HG02763 (cell line): ENCODE measurements at regions not wholly inside any gene's neighbourhood (a gene's known extent, or its start where the extent isn't known, plus 50 kb on each side); places are given as distances from the start of the nearest gene placed in this dataset.

Experiments used
- ATAC-seq: cut with Tn5 transposase; IDR thresholded peaks from one replicate; pipeline ENCODE4 v1.9.1; 2021; ENCODE audit warnings: mild to moderate bottlenecking, moderate library complexity; ENCODE audit not compliant: unreplicated experiment

DNA sequence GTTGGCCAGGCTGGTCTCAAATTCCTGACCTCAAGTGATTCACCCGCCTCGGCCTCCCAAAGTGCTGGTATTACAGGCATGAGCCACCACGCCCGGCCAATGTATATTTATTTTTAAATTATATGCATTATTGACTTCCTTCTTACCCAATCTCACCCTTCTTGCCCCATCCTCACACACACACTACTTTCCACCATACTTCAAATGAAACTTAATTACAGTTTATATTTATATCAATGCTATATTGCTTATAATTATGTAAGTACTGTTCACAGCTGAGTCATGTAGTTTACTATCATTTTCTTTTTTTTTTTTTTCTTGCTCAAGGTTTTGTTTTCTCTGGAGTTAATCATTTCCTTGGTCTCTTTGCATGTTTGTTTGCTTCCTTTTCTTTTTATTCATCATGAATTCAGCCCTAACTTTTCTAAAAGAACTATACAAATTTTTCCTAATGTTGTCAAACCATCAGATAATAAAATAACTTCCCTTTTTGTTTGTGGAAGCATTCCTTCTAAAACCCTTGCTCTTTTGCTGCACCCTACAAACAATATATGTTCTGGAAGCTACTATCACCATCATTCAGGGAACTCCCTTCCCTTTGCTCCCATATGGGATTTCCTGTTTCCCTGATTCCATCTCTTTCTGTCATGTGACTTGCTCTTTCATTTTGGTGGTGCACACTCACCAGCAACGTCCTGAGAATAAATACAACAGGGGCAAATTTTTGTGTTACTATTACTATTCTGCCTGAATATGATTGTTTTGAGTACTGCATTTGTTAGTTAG, 201.7 kb upstream of the SASH1 start:
- ATAC-seq: no peak

DNA sequence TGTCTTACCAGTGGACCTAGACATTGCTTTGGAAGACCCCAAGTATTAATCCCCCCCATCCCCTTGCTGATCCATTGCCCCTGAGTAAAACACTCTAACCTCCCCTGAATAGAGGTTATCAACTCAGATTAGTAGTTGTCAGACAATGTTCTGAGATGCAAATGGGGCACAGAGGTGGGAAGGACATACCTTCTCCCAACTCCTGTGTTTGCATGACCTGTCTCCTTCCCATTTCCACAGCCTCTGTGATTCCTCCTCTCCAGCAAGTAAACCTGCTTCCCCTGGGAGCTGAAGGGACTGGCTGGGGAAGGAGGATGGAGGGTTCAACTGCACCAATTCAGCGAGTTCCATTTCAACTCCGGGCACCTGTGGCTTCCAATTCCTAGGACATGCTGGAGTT, 199.8 kb upstream of the SASH1 start:
- ATAC-seq: no peak

DNA sequence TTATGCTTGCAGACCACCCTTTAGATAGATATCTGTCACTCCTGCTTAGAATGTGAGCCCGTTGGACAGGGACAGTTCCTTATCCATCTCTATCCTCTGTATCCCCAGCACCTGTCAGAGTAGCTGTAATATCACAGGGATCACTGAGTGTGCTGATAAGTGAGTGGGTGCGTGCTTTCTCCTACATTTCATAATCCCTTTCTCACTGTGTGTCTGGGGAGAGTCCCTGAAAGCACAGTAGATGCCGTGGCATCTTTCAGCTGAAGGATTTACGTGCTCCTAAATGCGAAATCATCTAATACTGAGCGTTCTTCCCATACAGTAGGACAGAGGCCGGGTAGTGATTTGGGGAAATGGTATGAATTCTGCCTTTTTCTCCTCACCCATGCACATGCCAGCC, 198.9 kb upstream of the SASH1 start:
- no peak for ATAC-seq

DNA sequence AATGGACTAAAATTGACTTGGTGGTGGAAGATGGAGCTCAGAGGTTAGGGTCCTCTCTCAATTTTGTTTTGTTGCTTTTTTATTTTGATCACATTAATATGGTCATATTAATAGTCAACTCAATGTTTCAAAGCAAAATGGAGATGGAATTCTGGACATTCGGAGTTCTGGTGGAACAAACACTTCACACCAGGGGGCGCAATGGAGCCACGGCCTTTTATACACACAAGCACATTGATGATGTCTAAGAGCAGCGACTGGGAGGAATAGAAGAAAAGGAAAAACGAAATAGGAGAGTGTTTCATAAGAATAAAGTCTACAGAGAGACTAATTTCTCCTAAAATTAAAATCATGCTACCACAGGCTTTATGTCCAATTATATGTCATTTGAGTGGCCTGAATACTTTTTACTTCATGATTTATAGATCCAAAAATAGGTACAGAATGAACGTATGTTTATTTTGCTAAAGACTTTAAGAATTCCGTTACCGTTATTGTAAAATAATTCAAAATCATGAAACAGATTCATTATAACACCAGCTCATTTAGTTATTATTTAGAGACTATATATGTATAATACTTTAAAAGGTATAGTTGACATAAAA, 197.6 kb upstream of the SASH1 start:
- ATAC-seq: no peak

DNA sequence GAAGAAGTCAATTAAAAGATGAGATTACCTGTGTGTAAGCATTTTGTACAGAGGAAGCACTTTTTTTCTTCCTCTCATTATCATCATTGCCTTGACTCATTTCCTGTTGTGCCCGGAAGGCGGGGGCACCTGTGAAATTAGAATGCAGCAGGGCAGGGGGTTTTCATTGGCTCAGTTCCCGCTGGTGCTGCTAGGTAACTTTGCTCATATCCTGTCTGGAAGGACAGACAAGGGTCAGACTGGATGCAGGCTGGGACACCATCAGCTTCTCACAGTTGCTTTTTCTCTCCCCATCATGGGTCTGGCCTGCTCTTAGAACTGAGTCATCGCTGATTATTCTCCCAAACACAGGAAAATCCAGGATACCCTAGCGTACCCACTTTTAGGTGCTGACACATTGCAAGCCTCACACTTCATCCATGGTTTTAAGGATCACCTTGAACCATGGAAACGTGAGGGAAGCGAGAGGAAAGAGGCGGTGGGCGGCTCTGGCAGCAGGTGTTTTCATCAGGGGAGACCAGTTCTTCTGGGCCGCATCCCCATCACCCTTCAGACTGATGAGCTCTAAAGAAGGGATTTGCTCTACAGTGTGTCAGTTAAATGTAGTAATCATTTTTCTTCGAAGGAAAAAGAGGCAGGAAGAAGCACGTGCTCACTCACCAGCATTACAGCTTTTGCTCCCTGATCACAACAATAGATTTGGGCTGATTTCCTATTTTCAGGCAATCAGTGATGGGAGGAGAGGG, 195.7 kb upstream of the SASH1 start:
- no peak for ATAC-seq

DNA sequence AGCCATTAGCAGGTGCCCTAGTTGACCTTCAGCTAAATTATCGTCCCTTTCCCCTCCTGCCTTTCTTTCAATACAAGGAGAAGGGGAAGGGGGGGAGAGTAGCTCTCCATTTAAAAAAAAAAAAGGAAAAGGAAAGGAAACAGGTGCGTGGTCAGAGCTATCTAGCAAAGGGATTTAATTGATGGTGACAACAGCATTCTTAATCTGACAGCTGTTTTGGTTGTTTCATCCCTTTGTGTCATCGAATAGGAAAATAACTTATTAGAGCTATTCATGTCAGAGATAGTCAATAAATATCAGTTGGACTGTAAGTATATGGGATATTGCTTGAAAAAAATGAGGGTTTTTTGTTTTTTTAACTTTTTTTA, 195.2 kb upstream of the SASH1 start:
- no peak for ATAC-seq

DNA sequence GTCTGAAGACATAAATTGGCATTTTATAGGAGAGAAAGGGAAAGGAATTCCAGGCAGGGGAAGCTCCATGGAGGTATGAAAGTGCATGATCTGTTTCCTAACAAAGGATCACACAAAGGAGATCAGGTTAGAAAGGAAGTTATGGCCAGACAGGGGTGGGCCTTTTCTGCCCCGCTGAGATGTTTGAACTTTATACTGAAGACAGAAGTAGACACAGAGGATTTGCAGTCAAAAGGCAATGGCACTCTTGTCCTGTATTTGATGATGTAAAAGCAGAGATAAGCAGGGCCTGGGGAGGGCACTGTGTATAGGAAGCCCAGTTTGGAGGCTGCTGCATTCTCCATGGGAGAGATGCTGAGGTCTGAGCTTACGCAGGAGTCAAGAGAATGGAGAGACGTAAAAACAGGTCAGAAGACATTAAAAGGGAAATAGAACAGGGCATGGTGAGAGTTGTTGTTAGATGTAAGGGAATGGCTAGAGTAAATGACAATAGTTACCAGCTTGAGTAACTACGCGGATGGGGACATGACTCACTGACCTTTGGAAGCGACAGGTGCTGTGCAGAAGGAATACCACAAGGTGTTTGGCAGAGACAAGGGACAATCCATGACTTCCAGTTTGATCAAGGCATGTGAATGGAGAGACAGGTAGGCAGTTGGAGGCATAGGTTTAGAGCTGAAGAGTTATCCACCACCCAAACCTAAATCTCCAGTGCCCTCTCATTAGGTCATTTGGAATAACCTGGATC, 190.6 kb upstream of the SASH1 start:
- no peak for ATAC-seq

DNA sequence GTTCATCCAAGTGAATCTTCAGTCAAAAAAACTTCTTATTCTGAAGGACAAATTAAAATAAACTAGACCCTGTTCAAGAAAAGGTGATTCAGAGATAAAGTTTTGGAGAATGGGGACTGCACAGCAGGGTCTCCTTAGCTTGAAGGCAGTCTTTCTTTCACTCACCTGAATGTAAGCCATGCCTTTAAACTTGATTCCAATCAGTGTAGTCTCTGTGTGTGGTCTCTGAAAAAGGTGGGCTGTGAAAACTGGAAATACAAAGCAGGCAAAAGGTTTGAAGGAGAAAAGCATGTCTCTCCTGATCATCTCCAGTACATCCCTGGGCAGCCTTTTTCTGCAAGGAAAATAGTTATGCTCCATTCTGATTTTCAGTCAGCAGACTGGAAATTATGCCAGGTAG, 188.0 kb upstream of the SASH1 start:
- ATAC-seq: no peak

DNA sequence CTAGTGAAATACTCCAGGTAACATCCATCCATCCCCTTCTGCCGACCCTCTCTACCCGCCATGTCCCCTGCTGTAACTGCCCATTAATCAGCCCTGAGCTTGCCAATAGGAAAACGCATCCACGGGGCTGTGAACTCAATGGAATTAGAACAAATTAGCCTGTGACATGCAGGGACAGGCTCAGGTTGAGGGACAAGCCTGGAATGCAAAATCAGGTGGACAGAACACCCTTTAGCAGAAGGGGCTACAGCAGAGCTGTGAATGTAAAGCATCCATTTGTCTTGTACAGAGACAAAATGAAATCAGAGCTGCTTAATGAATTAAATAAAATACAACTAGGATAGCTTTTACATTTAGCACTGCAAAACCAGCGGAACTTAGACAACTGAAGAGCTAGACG, 187.3 kb upstream of the SASH1 start:
- ATAC-seq: no peak

DNA sequence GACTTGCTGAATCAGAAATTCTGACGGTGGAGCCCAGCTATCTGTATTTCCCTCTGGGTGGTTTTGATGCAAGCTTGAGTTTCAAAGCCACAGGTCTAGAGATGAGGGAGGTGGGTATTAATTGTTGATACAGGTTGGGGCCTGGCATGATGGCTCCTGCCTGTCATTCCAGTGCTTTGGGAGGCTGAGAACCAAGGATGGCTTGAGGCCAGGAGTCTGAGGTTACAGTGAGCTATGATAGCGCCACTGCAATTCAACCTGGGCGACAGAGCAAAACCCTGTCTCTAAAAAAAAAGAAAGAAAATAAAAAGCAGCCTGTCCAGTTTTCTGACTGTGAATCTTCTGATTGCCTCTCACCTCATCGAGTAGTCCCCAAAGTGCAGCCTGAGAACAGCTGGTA, 184.8 kb upstream of the SASH1 start:
- no peak for ATAC-seq

DNA sequence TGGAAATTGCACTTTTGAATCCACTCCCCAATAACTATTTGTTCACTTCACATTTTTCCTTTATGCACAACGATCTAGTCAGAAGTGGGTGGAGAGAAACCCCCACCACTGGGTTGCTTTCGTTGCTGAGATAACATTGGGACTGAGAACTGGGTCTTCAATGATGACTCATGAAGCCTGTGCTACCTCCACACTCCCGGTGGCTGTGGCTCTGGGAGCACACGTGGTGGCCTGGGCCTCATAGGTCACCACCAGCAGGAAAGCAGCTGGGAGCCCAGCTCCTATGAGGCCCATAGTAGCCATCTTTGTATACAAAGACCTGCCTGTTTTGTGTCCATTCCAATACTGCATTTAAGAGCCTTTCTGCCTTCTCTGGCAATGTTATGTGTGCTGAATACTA, 178.0 kb upstream of the SASH1 start:
- ATAC-seq: no peak

DNA sequence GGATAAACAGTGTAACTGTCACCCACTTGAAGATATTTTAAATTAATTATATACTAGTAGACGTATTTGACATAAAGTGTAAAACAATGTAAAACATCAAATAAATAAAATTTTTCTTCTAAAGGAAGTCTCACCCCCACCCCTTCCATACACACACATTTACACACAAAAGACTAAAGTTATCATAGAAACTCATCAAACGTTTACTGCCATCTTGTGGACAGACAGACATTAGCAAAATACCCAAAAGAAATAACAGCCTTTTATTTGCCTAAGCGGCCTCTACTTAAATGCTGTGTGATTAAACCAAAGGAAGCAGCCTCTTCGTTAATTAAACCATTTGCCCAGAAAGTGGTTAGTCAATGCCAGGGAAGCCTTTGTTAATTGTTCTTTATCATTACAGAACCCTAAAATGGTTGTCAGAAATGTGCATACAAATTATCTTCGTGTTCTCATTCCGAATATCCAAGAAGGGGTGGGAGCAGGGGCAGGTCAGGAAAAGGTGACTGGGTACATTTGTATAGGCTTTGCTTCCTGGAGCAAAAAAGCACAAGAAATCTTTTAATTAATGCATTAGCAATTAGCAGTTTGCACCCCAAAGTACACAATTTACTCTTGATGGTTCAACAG, 176.2 kb upstream of the SASH1 start:
- ATAC-seq: peak; percentile 51

DNA sequence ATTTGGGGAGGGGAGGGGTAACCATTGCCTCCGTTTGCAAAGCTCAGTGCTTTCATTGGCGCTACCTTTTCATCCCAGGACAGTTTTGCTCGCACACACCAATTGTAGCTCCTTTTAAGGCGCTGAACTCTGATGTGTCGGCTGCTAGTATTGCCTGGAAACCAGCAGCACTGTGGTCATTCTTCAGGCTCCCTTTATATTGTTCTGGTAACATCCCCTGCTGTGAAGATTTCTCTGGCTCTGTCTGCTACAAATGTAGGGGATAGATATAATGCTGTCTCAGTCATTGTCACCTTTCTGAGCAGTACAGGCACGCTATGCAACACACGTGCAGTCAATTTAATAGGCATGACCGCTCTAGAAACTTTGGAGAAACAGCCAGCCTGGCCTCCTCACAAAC, 172.9 kb upstream of the SASH1 start:
- ATAC-seq: no peak

DNA sequence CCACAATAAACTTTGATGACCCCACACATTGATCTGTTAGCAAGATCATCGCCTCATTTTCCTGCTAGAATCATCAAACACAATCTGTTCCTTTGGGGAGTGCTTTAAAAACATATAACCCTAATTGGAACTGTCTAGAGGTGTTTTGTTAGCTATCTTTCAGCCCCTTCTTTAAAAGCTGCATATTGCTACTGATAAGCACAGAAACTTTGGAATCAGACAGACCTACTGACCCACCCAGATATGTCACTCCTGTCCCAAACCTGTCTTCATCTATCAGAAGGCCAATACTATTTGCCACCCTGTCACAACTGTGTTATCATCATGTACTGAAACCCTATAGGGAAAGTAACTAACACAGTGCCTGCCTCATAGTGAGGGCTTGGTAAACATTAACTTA, 172.4 kb upstream of the SASH1 start:
- ATAC-seq: no peak

DNA sequence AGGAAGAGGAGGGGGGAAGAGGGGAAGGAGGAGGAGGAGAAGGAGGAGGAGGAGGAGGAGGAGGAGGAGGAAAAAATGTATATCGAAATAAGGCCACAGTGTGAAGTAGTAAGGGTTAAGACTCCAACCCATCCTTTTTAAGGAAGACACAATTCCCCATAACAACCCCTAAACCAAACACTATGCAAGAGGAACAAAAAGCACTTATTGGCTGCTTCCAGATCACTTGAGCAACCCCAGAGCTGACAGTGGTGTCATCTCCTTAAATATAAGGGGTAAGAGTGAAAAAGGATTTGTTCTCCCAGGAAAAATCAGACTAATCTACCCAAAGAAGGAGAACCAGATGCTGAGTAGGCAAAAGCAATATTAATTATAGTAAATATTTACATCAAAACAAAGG, 169.1 kb upstream of the SASH1 start:
- ATAC-seq: no peak

DNA sequence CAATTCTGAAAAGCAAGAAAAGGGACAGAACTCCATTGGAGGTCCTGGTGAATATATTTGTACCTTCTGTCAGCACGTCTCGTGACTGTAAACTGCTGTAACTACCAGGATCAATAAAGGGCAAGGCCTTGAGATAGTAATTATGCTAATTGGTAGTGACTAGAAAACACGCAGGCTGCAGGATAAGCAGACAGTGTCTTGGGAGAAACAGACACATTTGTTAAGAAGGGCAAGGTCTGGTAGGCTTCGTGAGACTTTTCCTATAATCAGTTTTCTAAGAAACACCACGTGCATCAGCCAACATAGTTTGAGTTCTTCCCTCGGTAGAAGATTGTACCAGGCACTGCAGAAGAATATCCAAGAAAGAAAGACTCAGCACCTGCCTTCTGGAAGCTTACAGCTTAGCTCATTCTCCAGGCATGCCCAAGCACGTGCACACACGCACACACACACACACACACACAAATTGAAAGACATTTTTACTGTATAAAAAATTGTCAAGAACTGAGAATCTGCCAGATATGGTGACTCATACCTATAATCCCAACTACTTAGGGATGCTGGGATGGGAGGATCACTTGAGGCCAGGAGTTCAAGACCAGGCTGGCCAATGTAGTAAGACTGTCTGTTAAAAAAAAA, 167.0 kb upstream of the SASH1 start:
- ATAC-seq: no peak

DNA sequence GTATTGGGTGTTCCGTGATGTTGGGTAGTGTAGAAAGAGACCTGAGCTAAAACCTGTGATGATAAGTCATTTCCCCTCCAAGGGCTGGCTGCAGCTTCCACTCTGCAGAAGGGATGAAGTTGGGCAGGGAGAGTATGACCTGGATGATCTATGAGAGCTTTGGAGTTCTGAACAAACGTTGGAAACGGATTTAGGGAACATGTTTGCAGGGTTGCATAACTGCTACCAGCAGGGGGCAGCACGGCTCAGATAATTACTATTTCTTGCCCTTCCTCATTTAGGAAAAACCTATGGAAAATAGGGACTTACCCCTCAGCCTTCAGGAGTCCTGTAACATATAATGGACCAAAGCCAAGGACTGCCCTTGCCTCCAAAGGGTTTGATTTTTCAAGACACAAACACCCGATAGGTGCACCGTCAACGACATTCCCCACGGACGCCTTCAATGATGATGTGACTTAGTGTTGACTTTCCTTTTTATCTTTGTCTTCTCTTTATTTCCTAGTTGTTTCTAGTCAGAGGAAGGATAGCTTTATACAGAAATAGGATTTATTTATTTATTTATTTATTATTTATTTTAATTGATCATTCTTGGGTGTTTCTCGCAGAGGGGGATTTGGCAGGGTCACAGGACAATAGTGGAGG, 164.9 kb upstream of the SASH1 start:
- ATAC-seq: no peak

DNA sequence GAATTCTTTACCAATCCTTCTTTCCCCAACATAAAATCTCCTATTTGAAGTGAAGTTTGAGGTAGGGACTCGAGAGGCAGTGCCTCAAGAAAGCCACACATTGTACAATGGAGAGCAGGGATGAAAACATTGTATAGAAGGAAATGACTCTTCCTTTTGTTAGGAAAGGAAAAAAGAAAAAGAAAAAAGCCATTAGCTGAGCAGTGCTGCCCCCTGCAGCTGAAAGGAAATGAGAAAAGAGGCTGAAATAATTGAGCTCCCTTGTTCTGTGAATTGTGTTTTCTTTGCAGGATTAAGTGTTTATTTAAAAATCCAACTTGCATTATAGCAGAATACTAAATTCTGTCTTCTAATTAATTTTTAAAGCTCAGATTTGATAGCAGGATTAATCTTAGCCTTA, 162.9 kb upstream of the SASH1 start:
- no peak for ATAC-seq

DNA sequence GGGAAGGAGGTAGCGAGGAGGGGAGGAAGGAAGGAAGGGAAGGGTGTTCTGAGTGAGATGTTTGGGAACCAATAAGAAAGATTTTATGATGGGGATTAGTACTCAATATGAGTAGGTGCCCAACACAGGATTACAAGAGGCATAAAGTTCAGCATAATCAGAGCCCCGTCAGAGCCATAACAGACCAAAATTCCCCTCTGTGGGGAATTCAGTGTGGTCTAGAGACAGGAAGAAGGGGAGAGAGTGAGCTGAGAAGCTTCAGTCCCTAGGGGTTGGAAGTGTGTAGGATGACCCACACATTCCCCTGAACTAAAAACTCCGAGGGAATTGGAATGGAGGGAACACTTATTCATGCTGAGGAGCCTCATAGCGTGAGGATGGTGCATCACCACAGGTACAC, 160.3 kb upstream of the SASH1 start:
- ATAC-seq: no peak

DNA sequence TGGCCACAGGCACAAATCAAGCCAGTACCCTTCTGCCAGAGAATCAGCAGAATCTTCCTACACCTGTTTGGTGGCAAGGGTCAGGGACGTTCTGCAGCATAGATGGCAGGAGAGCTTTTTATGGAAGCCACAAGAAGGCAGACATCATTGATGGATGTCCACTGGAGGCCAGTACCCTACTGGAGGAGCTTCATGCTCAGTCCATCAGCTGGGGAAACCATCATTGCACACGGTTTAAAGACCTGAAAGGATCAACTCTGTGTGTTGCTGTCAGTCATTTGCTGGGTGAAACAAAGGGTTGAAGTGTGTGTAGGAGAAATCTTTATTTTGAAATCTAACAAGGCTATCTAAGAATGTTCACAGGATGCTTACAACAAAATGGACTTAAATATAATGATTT, 158.9 kb upstream of the SASH1 start:
- no peak for ATAC-seq
